ENCODE measurements at regions not wholly inside any gene's neighbourhood (a gene's known extent, or its start where the extent isn't known, plus 50 kb on each side); places are given as distances from the start of the nearest gene placed in this dataset.

DNA sequence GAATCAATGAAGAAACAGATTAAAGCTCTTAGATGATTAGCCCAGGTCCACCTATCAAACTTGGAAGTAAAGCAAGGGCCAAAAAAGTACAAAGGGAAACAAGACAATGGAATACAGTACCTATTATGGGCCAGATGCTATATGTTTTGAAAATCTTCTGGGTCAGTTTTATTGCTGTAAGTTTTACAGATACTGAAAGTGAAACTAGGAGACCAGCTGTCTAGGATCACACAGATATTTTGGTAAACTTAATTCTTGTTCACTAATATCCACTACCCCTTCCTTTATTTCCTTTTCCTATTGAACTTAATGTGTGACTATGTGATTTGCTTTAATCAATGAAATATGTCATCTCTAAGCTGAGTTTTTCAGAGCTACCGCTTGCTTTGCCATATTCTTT, 505.4 kb upstream of the PITX2 start (continued):
- TF ChIP-seq, protein P1, sequence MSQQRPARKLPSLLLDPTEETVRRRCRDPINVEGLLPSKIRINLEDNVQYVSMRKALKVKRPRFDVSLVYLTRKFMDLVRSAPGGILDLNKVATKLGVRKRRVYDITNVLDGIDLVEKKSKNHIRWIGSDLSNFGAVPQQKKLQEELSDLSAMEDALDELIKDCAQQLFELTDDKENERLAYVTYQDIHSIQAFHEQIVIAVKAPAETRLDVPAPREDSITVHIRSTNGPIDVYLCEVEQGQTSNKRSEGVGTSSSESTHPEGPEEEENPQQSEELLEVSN (IDR thresholded peaks at IDR 0.05), result no peak
- TF ChIP-seq CHD2 (IDR thresholded peaks at IDR 0.05; ENCODE audit: low read length), result no peak
